EH (cell line): ENCODE measurements at regions not wholly inside any gene's neighbourhood (a gene's known extent, or its start where the extent isn't known, plus 50 kb on each side); places are given as distances from the start of the nearest gene placed in this dataset.

Experiments used
- DNase-seq: peaks from one replicate; pipeline ENCODE4 v3.0.0-alpha.2; 2015; ENCODE audit warnings: low read depth

DNA sequence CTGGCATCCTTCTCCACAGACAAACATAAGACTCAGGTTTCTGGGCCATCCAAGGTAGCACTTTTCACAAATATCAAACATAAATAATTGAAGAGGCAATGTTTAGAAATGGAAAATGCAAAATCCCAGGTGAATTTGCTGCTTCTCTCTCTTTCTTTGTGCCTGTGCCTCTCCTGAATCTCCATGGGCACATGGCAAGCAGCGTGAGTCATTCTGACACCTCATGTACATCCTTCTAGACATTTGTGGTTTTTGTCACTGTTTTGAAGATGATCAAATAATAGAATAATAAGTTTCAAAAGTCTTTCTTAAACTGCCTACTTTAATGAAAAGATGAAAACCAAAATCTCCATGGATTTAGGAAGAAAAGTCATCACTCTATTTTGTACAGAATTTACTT lies 60.3 kb upstream of the RAB11FIP2 start:
- DNase-seq = no peak

DNA sequence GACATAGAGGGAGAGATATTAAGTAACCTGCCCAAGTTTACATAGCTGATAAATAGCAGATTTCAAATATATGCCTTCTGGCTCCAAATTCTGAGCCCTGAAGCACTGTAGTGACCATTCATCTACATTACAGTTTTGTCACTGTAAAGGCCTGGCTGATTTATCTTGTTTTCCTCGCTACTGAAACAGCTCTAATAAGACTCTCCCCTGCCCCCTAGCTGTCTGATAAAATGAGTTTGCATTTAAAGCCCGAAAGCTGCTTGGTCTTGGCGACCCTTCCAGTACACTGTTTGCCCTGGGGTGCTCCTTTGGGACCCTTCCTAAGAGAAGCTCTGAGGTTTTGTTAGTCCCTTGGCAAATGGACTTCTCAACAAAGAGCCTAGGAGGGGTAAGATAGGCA lies 59.7 kb upstream of the RAB11FIP2 start:
- peak; percentile 28 for DNase-seq

DNA sequence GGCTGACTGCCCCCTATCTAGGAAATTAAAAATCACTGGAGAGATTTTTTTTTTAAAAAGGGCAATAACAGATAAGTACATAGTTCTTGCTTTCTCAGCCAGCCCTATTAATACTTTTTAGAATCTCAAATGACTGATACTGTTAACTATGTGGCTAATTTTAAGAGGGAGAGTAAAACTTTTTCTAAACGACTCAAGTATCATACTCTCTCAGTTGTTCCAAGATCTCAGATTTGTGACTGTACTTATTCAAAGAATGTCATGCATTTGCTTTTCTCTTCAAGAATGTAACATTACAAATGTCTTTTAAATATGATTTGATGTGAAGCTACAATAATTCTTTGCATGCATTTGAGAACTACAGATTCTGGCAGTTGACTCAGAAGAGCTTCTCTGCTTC lies 55.4 kb upstream of the RAB11FIP2 start:
- DNase-seq = peak; percentile 72

DNA sequence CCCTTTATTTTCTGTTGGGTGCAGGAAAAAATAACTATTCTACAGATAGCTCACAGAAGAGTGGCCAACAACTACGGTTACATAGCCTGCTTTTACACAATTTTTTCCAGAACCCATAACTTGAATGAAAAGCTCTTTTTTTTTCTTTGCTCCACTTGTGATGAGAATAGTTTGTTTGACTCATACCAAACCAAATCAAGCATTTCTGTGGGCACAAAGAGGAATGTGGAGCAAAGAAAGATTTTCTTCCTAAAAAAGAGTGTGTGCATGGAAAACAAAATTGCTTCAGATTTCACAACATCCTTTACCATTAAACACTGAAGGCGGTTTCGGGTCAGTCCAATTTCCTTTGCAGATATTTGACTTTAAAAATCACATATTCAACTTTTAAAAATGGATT lies 54.8 kb upstream of the RAB11FIP2 start:
- peak; percentile 69 for DNase-seq
